ENCODE measurements at regions not wholly inside any gene's neighbourhood (a gene's known extent, or its start where the extent isn't known, plus 50 kb on each side); places are given as distances from the start of the nearest gene placed in this dataset.
A peak's percentile ranks its signal among the peaks of the same experiment; 100 is the strongest.

DNA sequence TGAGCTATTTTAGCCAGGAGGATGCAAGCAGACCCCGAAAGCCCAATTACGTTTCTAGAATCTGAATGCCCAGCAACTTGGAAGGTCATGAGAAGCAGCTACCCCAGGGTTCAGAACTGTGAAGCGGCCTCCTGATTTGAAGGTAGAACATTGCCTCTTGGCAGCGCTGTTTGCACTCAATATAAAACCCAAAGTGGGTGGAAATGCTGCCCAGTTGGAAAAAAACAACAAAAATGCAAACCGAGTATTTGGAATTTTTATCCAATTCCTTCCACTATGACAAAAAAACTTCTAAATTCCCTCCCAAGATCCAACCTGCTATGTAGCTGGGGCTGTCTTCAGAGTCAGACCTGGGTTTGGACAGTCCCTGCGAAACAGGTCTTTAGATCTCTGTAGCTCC, 103.3 kb upstream of the RBPJ start:
- H3K14ac ChIP-seq (ENCODE audit: low read length in 2 of 2), result no peak overlapping the region

DNA sequence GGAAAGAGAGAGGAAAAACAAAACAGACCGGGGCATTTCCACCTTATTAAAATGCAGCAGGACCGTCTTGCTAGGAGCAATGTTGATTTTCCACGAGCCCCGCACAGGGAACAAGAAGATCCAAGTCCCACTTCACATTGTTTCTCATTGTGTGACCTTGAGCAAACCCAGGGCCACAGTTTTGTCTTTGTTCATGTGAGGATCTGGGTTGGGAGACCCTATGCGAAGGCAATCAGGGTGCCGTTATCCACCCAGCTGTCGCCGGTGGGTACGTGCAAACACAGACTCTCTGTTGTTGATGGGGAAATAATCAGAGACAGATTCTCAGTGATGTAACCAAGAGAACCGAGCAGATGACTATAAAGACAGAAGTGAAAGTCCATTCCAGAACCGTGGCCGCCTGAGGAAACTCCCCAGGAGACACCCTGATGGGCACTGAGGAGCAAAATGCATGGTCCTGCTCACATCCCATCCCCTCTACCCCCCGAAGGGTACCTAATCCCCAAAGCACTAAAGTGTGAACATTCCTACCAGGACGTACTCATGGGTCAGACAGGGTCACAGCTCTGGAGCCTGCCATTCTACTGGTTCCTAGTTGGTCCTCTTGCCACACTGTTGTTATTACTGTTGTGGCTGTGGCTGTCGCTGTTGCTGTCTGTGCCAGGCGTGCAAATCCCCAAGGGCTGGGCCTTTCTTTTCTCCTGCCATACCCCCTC, 102.7 kb upstream of the RBPJ start:
- Histone ChIP-seq H2BK12ac (ENCODE audit: low read length in 2 of 2) (no peak overlapping the region), H3K9ac (ENCODE audit: low read length) (peak overlapping the region; percentile 79), H3K23ac (ENCODE audit: low read length in 2 of 2) (no peak overlapping the region), H3K4me3 (ENCODE audit: insufficient read depth in 1 of 2, low read depth in 1 of 2, low read length in 2 of 2) (peak overlapping the region in 1 of 2 experiments; percentile 66), H2BK120ac (ENCODE audit: low read depth, low read length) (no peak overlapping the region), H3K27ac (ENCODE audit: low read length, poor library complexity, severe bottlenecking) (no peak overlapping the region), H3K79me1 (replicated peaks; ENCODE audit: low read length, poor library complexity, severe bottlenecking) (no peaks in the 10 kb centered on the region), H3K14ac (ENCODE audit: low read length in 2 of 2) (no peak overlapping the region), H4K8ac (ENCODE audit: low read length) (peak overlapping the region; percentile 57), H3K36me3 (ENCODE audit: control insufficient read depth in 1 of 2, insufficient read depth in 2 of 2, low read depth in 1 of 2, low read length in 2 of 2) (no peaks in the 10 kb centered on the region), H3K4me2 (ENCODE audit: low read length, poor library complexity, severe bottlenecking) (no peak overlapping the region), H3K4me1 (ENCODE audit: control insufficient read depth, insufficient read depth, low read depth, low read length) (peaks cover 11% of the 10 kb centered on the region), H3K18ac (ENCODE audit: low read depth in 1 of 2, low read length in 2 of 2) (peak overlapping the region in 1 of 2 experiments; percentile 4), H2AK5ac (ENCODE audit: low read length, severe bottlenecking) (no peak overlapping the region), H2BK5ac (ENCODE audit: low read depth, low read length, poor library complexity, severe bottlenecking) (no peak overlapping the region), H2BK15ac (ENCODE audit: low read depth, poor library complexity, severe bottlenecking) (no peak overlapping the region), H3K9me3 (ENCODE audit: control insufficient read depth, low read length) (peaks cover 3% of the 10 kb centered on the region), H3K4ac (ENCODE audit: low read depth in 1 of 2, low read length in 2 of 2) (no peak overlapping the region), H3K27me3 (ENCODE audit: control insufficient read depth in 1 of 2, insufficient read depth in 1 of 2, low read length in 2 of 2) (no peaks in the 10 kb centered on the region), H2AFZ (ENCODE audit: low read depth, low read length) (no peak overlapping the region), H4K91ac (ENCODE audit: low read length) (peak overlapping the region; percentile 14)
- DNase-seq, result no peak
- WGBS, result 86% methylated on average over 16 of the region's 16 CpGs

More for the DNA sequence above, 103.3 kb upstream of the RBPJ start:
- WGBS, result 86% methylated on average over 6 of the region's 6 CpGs
- Histone ChIP-seq H2BK15ac (ENCODE audit: low read depth, poor library complexity, severe bottlenecking) (no peak overlapping the region), H3K4me2 (ENCODE audit: low read length, poor library complexity, severe bottlenecking) (no peak overlapping the region), H2BK5ac (ENCODE audit: low read depth, low read length, poor library complexity, severe bottlenecking) (no peak overlapping the region), H3K36me3 (ENCODE audit: control insufficient read depth in 1 of 2, insufficient read depth in 2 of 2, low read depth in 1 of 2, low read length in 2 of 2) (no peaks in the 10 kb centered on the region), H3K23ac (ENCODE audit: low read length in 2 of 2) (no peak overlapping the region), H3K4ac (ENCODE audit: low read depth in 1 of 2, low read length in 2 of 2) (no peak overlapping the region), H3K27me3 (ENCODE audit: control insufficient read depth in 1 of 2, insufficient read depth in 1 of 2, low read length in 2 of 2) (no peaks in the 10 kb centered on the region), H2BK12ac (ENCODE audit: low read length in 2 of 2) (no peak overlapping the region), H2AFZ (ENCODE audit: low read depth, low read length) (no peak overlapping the region), H4K91ac (ENCODE audit: low read length) (no peak overlapping the region), H3K4me3 (ENCODE audit: insufficient read depth in 1 of 2, low read depth in 1 of 2, low read length in 2 of 2) (peak overlapping the region in 1 of 2 experiments; percentile 66), H2AK5ac (ENCODE audit: low read length, severe bottlenecking) (no peak overlapping the region), H3K9me3 (ENCODE audit: control insufficient read depth, low read length) (peaks cover 3% of the 10 kb centered on the region), H4K8ac (ENCODE audit: low read length) (no peak overlapping the region), H3K4me1 (ENCODE audit: control insufficient read depth, insufficient read depth, low read depth, low read length) (peaks cover 11% of the 10 kb centered on the region), H3K18ac (ENCODE audit: low read depth in 1 of 2, low read length in 2 of 2) (no peak overlapping the region), H3K79me1 (replicated peaks; ENCODE audit: low read length, poor library complexity, severe bottlenecking) (no peaks in the 10 kb centered on the region), H3K27ac (ENCODE audit: low read length, poor library complexity, severe bottlenecking) (no peak overlapping the region), H3K9ac (ENCODE audit: low read length) (peak overlapping the region; percentile 79), H2BK120ac (ENCODE audit: low read depth, low read length) (no peak overlapping the region)
- DNase-seq, result no peak

DNA sequence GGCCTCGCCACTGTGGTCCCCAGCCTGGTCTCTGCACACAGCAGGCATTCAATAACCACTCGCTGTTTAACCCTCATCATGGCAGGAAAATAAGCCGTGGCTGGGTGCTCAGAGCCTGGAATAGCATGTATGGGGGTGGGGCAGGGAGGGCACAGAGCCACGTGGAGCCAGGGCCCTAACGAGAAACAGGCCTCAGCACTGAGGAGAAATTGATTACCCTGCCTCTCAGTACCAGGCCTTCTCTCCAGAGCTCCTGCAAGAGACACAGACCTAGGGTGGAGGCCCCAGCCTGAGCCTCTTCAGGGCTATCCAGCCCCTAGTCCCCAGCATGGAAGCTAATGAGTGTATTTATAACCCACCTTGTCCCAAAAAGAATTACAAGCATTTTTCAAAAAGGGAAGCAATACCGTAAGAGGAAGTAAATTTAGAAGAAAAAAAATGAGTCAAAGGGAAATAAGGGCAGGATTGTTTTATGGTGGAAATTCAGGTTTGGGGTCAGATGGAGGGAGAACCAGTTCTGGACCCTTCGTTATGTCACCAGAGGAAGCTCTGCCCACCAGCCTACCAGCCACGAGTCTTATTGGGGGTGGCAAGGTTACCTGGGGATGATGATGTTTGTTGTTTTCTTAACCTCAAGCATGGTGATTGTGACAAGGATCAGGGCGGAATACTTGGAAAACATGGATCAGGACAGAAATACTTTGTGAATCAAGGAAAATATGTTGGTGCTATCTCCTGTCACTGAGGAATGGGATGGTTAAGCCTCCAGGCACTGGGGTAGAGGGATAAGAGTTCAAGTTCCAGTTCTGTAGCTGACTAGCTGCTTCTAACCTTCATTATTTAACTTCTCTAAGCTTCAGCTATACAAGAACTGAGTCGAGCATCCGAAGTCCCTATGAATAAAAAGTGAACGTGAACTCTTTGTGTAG, 101.9 kb upstream of the RBPJ start:
- WGBS, result 69% methylated on average over 11 of the region's 12 CpGs
- Histone ChIP-seq H3K4me2 (ENCODE audit: low read length, poor library complexity, severe bottlenecking) (no peak overlapping the region), H3K27me3 (ENCODE audit: control insufficient read depth in 1 of 2, insufficient read depth in 1 of 2, low read length in 2 of 2) (no peaks in the 10 kb centered on the region), H3K4ac (ENCODE audit: low read depth in 1 of 2, low read length in 2 of 2) (no peak overlapping the region), H3K4me1 (ENCODE audit: control insufficient read depth, insufficient read depth, low read depth, low read length) (peaks cover 11% of the 10 kb centered on the region), H3K9ac (ENCODE audit: low read length) (peak overlapping the region; percentile 79), H4K91ac (ENCODE audit: low read length) (peak overlapping the region; percentile 14), H3K4me3 (ENCODE audit: insufficient read depth in 1 of 2, low read depth in 1 of 2, low read length in 2 of 2) (peak overlapping the region in 1 of 2 experiments; percentile 66), H2AFZ (ENCODE audit: low read depth, low read length) (no peak overlapping the region), H3K36me3 (ENCODE audit: control insufficient read depth in 1 of 2, insufficient read depth in 2 of 2, low read depth in 1 of 2, low read length in 2 of 2) (no peaks in the 10 kb centered on the region), H2BK120ac (ENCODE audit: low read depth, low read length) (no peak overlapping the region), H2AK5ac (ENCODE audit: low read length, severe bottlenecking) (peak overlapping the region; percentile 82), H3K14ac (ENCODE audit: low read length in 2 of 2) (no peak overlapping the region), H2BK12ac (ENCODE audit: low read length in 2 of 2) (no peak overlapping the region), H3K18ac (ENCODE audit: low read depth in 1 of 2, low read length in 2 of 2) (peak overlapping the region; percentile 4 to 30), H3K9me3 (ENCODE audit: control insufficient read depth, low read length) (peaks cover 3% of the 10 kb centered on the region), H2BK15ac (ENCODE audit: low read depth, poor library complexity, severe bottlenecking) (no peak overlapping the region), H4K8ac (ENCODE audit: low read length) (peak overlapping the region; percentile 57), H3K23ac (ENCODE audit: low read length in 2 of 2) (no peak overlapping the region), H2BK5ac (ENCODE audit: low read depth, low read length, poor library complexity, severe bottlenecking) (no peak overlapping the region), H3K27ac (ENCODE audit: low read length, poor library complexity, severe bottlenecking) (no peak overlapping the region), H3K79me1 (replicated peaks; ENCODE audit: low read length, poor library complexity, severe bottlenecking) (no peaks in the 10 kb centered on the region)
- no peak for DNase-seq

DNA sequence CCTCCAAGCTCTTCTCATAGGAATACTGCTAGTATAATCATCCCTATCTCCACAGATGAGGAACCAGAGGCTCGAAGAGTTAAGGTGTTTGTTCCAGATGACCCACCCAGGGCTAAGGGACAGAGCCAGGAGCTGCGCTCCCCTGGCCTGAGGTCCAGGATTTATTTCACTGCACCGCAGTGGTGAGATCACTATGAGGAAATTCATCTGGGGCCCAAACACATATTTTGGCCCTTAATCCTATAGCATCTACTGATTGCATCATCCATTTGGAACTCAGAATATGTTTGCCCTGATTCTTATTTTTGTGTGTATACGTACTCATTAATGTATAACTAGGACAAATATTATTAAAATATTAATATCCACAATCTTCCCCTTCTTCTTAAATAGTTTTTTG, 100.1 kb upstream of the RBPJ start:
- Histone ChIP-seq H3K14ac (ENCODE audit: low read length in 2 of 2) (no peak overlapping the region), H3K36me3 (ENCODE audit: control insufficient read depth in 1 of 2, insufficient read depth in 2 of 2, low read depth in 1 of 2, low read length in 2 of 2) (no peaks in the 10 kb centered on the region), H3K9me3 (ENCODE audit: control insufficient read depth, low read length) (peaks cover 3% of the 10 kb centered on the region), H4K8ac (ENCODE audit: low read length) (no peak overlapping the region), H3K4ac (ENCODE audit: low read depth in 1 of 2, low read length in 2 of 2) (no peak overlapping the region), H3K4me3 (ENCODE audit: insufficient read depth in 1 of 2, low read depth in 1 of 2, low read length in 2 of 2) (no peak overlapping the region), H2BK12ac (ENCODE audit: low read length in 2 of 2) (peak overlapping the region in 1 of 2 experiments; percentile 54), H2BK5ac (ENCODE audit: low read depth, low read length, poor library complexity, severe bottlenecking) (no peak overlapping the region), H3K23ac (ENCODE audit: low read length in 2 of 2) (no peak overlapping the region), H3K18ac (ENCODE audit: low read depth in 1 of 2, low read length in 2 of 2) (no peak overlapping the region), H3K79me1 (replicated peaks; ENCODE audit: low read length, poor library complexity, severe bottlenecking) (no peaks in the 10 kb centered on the region), H4K91ac (ENCODE audit: low read length) (no peak overlapping the region), H3K4me1 (ENCODE audit: control insufficient read depth, insufficient read depth, low read depth, low read length) (peaks cover 11% of the 10 kb centered on the region), H3K27me3 (ENCODE audit: control insufficient read depth in 1 of 2, insufficient read depth in 1 of 2, low read length in 2 of 2) (no peaks in the 10 kb centered on the region), H2BK120ac (ENCODE audit: low read depth, low read length) (no peak overlapping the region), H2BK15ac (ENCODE audit: low read depth, poor library complexity, severe bottlenecking) (no peak overlapping the region), H2AFZ (ENCODE audit: low read depth, low read length) (no peak overlapping the region), H3K9ac (ENCODE audit: low read length) (peak overlapping the region; percentile 37), H3K4me2 (ENCODE audit: low read length, poor library complexity, severe bottlenecking) (no peak overlapping the region), H2AK5ac (ENCODE audit: low read length, severe bottlenecking) (no peak overlapping the region), H3K27ac (ENCODE audit: low read length, poor library complexity, severe bottlenecking) (peak overlapping the region; percentile 71)
- WGBS, result 32% methylated on average over 3 of the region's 4 CpGs
- DNase-seq, result peak; percentile 37
